ENCODE measurements at regions not wholly inside any gene's neighbourhood (a gene's known extent, or its start where the extent isn't known, plus 50 kb on each side); places are given as distances from the start of the nearest gene placed in this dataset.

GRCh38 chrX:127404161-127404560 lies 584.6 kb downstream of the PRR32 start (continued):
- TF ChIP-seq CHD7 (IDR thresholded peaks at IDR 0.05; ENCODE audit: insufficient replicate concordance, low read length) (no peak), SIRT6 (IDR thresholded peaks at IDR 0.05; ENCODE audit: low read length) (no peak), NRF1 (IDR thresholded peaks at IDR 0.05; ENCODE audit: low read depth, low read length) (no peak), TEAD4 (IDR thresholded peaks at IDR 0.05; ENCODE audit: low read depth, low read length) (no peak), ZNF274 (IDR thresholded peaks at IDR 0.05; ENCODE audit: borderline replicate concordance, extremely low read depth, low read length) (no peak)
